Muscle of arm (tissue), 1 donor: ENCODE measurements at regions not wholly inside any gene's neighbourhood (a gene's known extent, or its start where the extent isn't known, plus 50 kb on each side); places are given as distances from the start of the nearest gene placed in this dataset.
"Not testable (repeated sequence)": the region's sequence is repeated elsewhere in the genome, so short reads cannot be mapped to it uniquely, and the experiment has no call there.

Experiments
- DNase-seq: peaks from one replicate; pipeline ENCODE4 v3.0.0-alpha.2; 2013

DNA sequence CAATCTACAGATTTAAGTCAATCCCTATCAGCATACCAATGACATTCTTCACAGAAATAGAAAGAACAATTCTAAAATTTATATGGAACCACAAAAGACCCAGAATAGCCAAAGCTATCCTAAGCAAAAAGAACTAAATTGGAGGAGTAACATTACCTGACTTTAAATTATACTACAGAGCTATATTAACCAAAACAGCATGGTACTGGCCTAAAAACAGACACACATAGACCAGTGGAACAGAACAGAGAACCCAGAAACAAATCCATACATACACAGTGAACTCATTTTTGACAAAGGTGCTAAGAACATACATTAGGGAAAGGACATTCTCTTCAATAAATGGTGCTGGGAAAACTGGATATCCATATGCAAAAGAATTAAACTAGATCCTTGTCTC, 68.6 kb upstream of the HES1 start:
- not testable (repeated sequence) for DNase-seq

- no peak for DNase-seq
Measured at GRCh38 chr3:194067949-194068362, 68.0 kb upstream of the HES1 start.

GRCh38 chr3:194069421-194070219, 66.3 kb upstream of the HES1 start:
- DNase-seq = no peak

DNA sequence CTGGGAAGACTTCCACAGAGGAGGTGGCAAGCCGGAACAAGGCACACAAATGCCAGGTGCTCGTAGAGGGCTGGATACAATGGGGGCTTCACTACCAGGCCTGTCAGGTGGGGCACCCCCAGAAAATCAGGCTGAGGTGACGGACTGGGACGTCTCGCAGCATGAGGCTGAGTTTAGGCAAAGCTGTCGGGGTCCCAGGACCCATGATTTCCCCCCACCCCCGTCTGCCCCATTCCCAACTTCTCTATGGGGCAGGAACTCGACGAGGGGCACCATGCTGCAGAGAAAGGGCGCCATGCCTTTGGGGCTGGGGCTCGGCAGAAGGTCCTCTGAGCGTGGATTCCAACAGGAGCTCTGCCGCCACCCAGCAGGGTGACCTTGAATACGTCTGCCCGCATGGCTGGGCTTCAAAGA, 65.7 kb upstream of the HES1 start:
- DNase-seq = no peak

- DNase-seq = peak; percentile 78
Measured at GRCh38 chr3:194070634-194071409, 65.1 kb upstream of the HES1 start.

DNA sequence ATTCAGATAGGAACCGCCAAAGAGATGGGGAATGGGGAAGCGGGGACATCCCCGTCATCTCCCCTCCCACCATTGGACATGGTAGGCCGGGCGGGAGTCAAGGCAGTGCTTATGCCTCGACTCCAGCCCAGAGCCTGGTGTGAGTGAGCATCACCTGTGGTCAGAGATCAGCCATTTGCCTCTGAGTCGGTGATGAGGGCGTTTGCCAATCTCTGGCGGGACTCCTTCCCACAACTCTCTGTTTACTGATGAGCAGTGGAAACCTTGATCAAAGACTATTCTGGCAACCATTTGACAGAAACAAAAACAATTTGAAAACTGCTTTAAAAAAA, 63.9 kb upstream of the HES1 start:
- no peak for DNase-seq

DNA sequence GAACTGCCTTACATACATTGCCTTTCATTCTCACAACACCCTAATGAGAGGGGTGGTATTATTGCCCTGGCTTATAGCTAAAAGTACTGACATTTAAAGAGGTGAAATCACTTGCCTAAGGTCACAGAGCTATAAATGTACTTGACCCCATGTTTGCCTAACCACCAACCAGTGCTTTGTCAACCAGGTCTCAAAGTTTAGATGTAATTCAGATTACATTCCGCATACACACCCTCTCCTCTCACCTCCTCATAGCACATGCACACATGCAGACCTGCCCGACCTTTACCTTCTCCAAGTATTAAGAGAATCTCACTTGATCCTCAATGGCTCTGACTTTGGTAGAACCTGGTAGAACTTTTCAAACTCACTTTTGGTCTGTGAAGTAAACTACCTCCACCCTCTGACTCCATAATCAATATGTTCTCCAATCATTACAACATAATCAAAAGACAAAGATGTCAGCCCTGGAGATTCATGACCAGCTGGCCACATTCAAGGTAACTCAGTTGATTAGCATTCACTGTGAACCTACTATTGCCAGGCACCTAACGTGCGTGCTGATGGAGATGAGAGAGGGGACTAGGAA, 63.2 kb upstream of the HES1 start:
- no peak for DNase-seq

- no peak for DNase-seq
Measured at GRCh38 chr3:194073926-194074325, 62.0 kb upstream of the HES1 start.

DNA sequence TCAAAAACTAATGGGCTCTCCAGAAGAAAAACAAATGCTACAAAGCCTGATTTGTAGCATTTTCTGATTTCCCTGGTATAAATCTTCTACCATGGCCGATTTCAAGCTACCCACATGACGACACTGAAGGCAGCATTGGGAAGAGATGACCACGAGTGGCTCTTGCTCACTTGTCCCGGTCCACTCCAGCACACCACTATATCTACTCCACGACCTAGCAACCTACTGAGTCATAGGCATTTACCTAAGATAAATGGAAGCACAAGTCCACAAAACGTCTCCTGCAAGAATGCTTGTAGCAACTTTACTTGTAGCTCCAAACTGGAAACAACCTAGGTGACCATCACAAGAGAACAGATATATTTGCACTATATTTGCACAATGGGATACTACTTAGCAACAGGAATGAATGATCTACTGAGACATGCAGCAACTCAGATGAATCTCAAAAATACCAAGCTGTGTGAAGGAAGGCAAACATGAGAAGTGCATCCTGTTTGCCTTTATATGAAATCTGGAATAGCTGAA, 60.8 kb upstream of the HES1 start:
- no peak for DNase-seq

DNA sequence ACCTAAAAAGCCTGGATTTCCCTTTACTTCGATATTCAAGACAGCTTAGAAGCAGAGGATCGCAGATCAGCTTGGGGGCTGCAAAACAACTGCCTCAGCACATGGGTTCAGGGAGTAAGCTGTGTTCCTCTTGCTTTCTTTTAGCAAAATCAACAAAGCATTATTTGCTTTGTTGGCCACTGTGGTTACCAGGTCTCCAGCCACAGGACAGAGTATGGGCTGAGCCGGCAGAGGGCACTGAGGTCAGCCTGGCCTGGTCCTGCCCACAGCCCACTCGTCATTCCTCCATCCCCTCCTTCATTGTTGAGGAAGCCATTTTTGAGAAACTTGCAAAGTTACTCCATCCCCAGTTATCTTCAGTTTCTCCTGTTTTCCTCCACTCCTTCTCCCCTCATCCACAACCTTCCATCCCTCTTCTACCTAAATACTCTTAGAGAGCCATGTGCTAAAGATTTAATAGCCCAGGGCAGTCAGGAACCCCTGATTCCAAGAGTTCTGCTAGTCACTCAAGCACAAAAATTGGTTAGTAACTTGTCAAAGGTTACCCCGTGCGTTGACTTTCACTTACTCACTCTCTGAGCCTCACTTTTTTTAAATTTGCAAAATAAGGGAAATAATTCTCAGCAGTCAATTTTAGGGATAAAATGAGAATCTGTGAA, 60.0 kb upstream of the HES1 start:
- no peak for DNase-seq

DNA sequence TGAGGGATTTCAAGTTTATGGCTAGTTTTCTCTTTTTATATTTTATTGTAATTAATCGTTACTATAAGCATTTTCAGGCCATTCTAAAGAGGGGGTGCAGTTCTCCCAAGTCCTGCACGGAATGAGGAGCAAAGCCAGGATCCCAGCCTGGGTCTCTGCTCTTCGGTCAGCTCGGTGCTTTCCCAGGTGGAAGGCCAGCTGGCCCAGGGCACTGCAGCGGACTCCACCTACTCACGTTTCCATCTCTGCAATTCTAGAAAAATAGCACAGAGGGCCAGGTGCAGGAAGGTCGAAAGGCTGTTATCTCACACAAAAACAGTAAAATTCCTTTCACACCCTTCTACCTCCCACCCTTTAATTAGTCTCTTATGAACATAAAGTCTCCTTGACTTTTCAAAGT, 59.5 kb upstream of the HES1 start:
- no peak for DNase-seq

DNA sequence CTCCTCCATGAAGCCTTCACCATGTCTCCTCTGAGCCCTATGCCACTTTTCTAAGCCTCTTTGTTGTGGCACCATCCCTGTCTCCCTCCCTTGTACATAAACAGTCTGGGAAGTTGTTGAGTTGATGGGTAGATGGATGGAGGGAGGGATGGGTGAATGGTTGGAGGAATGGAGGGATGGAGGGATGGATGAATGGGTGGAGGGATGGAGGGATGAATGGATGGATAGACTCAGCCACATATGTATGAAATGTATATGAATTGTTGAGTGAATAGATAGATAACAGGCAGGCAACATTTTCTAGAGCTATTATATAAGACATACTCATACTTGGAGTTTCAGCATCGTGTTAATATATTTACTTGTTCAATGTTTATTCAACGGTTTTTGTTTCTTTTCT, 58.3 kb upstream of the HES1 start:
- no peak for DNase-seq

DNA sequence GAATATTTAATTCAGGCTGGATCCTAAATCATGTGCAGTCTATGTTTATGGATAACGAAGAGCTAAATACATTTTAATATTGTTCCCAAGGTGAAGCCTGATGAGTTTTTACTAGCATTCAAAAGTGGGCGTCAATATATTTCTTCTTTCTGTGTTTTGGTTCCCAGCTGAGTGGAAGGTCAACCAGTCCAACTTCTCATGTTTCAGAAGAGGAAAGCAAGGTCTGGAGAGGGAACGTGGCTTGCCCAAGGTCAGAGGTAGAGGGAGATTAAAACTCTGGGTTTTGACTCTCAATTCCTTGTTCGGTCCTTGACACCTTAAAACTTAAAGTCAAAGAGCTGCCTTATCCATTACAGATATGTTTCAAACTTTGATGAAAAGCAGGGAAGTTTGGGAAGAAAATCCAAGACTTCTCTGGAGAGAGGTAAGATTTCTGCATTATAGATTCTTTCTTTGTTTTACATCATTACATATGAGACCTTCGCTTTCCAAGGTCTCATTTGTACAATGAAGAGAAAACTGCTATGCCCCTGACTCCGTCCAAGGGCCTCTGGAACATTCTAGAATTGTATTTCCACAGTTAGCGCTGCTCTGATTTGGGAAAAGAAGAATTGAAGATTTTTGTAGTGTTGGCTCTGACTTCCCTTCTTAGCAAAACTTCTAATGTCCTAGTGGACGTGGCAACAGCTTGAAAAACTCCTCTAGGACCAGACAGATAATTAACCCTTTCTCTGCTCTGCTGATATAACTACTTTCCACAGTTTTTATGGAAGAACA, 57.7 kb upstream of the HES1 start:
- peak; percentile 39 for DNase-seq

DNA sequence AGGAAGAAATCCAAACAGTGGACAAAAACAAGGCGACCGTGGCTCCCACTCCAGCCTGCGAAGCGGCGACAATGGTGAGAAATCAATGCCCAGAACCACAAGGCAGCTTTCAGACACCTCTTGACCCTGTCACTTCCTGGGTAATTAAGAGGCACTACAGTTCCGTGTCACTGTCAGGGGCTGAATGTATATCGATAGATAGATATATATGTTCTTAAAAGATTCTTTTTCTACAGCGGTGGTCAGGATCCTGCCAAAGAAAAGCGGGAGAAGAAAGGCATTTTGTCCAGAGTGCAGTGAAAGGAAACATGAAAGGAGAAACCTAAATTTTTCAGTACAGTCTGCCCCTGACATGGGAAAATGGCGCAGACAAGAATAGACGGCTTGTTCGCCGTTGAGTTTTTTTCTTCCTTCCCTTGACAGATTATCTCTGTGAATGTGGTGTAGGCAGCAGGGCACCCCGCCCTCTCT, 56.2 kb upstream of the HES1 start:
- no peak for DNase-seq

DNA sequence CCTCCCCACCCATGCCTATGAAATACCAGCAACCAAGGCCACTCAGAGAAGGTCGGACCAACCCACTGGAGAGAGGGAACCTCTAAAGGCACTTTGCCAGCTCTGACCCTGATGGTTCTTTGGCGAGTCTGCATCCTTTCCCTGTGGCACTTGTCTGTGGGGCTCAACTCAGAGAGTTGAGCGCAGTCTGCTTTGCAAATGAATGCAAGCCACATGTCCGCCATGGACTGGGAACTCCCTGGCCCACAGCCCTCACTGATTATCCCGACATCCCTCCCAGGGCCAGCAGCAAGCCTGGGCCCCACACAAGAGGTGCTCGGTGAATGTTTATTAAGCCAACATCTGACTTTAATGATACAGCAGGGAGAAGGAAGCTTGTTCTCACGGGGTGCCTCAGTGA, 55.5 kb upstream of the HES1 start:
- no peak for DNase-seq

DNA sequence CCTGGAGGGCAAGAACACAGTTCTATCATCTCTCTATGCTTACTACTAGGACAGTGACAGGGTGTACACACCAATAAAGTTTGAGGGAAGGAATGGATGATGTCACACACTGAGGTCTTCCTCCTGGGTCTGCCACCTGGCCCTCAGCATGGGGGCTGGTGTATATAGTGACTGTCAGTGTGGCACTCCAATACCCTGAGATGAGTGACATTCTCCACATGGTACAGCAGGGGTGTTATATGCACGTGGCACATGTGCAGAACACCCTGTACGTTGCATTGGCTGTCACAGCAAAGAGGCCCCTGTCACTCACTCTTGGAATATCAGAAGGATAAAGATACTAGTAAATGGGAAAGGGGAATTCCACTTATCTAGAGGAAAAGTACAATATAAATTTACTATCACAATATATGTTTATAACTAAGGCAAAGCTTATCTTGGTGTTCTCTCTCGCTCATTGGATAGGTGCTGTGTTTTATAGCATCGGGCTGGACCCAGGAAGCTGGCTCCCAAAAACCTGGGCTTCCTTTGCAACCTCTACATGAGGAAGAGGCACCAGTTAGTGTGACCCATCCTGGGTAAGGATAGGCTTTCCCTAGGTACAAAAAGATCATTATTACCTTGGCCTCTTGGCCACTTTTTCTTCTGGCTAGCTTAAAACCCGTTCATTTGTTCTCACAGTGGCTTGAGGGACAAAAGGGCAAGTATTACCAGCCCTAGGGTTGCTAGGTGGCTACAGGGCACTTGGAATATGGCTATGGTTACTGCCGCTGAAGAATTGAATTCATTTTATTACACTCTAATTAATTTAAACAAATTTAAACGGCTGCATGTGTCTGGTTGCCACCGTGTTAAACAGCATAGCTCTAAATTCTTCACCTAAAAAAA, 54.8 kb upstream of the HES1 start:
- DNase-seq = no peak

DNA sequence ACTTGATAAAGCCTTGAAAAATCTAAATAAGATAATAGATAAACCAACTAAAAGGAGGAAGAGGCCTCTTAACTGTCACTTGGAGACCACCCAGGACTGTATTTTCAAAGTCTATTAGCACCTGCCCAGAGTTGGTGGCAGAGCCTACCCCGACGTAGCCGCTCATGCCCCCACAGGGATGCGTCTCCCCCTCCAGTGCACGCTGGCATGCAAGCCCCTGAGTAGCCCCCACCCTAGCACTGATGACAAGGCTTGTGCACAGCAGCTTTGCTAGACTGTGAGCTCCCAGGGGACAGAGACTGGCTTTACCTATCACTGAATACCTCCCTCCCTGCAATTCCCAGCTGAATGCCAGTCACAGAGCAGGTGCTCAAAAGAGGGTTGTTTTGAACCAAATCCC, 54.1 kb upstream of the HES1 start:
- no peak for DNase-seq

- DNase-seq = peak; percentile 77
Measured at GRCh38 chr3:194082743-194083636, 53.0 kb upstream of the HES1 start.

DNA sequence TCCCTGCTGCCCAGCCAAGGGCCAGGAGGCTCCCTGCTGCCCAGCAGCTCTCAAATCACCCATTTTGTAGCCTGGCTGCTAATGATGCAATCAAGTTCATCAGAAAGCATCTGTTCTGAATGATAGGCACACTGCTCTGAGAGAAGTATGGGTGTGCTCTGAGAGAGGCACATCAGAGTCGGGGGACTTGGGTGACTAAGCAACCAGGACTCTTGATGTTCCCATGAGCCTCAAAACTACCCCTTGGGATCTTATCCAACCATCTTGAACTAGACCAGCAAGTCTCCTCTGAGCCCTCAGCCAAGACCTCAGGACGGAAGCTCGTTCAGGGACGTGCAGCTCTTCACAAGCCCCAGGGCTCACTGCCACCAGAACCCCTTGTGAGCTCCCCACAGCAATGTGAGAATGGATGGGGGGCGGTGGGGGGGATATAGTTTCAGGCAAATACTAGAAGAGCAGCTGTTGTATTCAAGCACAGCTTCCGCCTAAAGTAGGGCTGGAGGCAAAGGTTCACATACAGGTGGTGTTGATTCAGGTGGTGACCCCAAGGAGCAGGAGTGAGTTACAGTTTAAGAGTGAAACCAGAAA, 52.2 kb upstream of the HES1 start:
- no peak for DNase-seq
